Right lobe of liver (tissue), 4 donors: ENCODE measurements at regions not wholly inside any gene's neighbourhood (a gene's known extent, or its start where the extent isn't known, plus 50 kb on each side); places are given as distances from the start of the nearest gene placed in this dataset.

Experiments
- POLR2A ChIP-seq: fragments of 450-650 bp; IDR thresholded peaks from one replicate; pipeline ENCODE4 v1.6.1; 2017; ENCODE audit warnings: antibody characterized with exemption, mild to moderate bottlenecking
- TF ChIP-seq, protein P1 (sequence below), 4 donors: fragments of 200-600 bp in 3 of 4; fragments of 450-650 bp in 1 of 4; IDR thresholded peaks; one replicate each; pipeline versions ENCODE4 v1.5.1 to v1.8.0; 2016 to 2022; ENCODE audit warnings: antibody characterized with exemption in 4 of 4, mild to moderate bottlenecking in 2 of 4
- donor health status: DM: no; HTN: no; CAD: no.
- donor health status: DM: no; HTN: no; CAD: no.
- donor health status: DM: no; HTN: yes; CAD: no.

DNA sequence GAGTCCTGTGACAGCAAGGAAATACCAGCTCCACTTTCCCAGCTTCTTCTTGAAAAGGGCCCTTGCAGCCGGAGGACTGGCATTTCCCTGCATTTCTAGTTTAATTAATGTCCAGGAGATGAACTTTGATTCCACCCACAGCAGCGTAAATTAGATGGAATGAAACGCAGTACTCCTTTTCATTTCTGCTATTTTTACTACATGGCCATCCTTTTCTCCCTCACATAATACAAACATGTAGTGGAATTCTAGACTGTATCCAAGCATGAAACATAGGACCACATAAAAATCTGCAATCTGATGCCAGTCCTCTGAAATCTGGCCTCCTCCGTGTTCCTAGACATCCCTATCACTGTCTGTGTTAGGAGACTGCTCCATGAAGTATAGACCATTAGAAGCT is 403.2 kb downstream of the NR2F2 start:
- no peak for TF ChIP-seq POLR2A
- TF ChIP-seq, protein P1, sequence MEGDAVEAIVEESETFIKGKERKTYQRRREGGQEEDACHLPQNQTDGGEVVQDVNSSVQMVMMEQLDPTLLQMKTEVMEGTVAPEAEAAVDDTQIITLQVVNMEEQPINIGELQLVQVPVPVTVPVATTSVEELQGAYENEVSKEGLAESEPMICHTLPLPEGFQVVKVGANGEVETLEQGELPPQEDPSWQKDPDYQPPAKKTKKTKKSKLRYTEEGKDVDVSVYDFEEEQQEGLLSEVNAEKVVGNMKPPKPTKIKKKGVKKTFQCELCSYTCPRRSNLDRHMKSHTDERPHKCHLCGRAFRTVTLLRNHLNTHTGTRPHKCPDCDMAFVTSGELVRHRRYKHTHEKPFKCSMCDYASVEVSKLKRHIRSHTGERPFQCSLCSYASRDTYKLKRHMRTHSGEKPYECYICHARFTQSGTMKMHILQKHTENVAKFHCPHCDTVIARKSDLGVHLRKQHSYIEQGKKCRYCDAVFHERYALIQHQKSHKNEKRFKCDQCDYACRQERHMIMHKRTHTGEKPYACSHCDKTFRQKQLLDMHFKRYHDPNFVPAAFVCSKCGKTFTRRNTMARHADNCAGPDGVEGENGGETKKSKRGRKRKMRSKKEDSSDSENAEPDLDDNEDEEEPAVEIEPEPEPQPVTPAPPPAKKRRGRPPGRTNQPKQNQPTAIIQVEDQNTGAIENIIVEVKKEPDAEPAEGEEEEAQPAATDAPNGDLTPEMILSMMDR (IDR thresholded peaks at IDR 0.05) = no peak
